K562 (cell line): ENCODE measurements at regions not wholly inside any gene's neighbourhood (a gene's known extent, or its start where the extent isn't known, plus 50 kb on each side); places are given as distances from the start of the nearest gene placed in this dataset.
A peak's percentile ranks its signal among the peaks of the same experiment; 100 is the strongest.

Experiments used
- HDAC1 ChIP-seq, 2 experiments: fragments of 450-650 bp; IDR thresholded peaks; 2 replicates each; pipeline ENCODE4 v1.6.1; 2016 to 2017; ENCODE audit warnings: inconsistent platforms in 1 of 2, mild to moderate bottlenecking in 1 of 2, moderate library complexity in 1 of 2
- HOXB6 ChIP-seq: fragments of 250-450 bp; sonication (Bioruptor Pico); IDR thresholded peaks from 2 replicates; pipeline ENCODE4 v1.5.1; 2022; ENCODE audit warnings: mild to moderate bottlenecking, borderline replicate concordance
- HSF4 ChIP-seq: fragments of 250-450 bp; sonication (Bioruptor Pico); IDR thresholded peaks from 2 replicates; pipeline ENCODE4 v2.1.2; 2022; ENCODE audit warnings: mild to moderate bottlenecking, moderate library complexity, borderline replicate concordance
- NFE2 ChIP-seq: IDR thresholded peaks from 2 replicates; pipeline ENCODE4 v1.6.1; 2014; ENCODE audit warnings: antibody characterized with exemption, low read depth
- NR4A1 ChIP-seq, 2 experiments: fragments of 250-450 bp in 1 of 2; fragments of 450-650 bp in 1 of 2; sonication (Bioruptor Pico) in 1 of 2; IDR thresholded peaks; 2 replicates each; pipeline versions ENCODE4 v1.4.0 to v1.6.1; 2016 to 2020; ENCODE audit warnings: mild to moderate bottlenecking in 2 of 2, missing compliant biosample characterization in 1 of 2, missing genetic modification characterization in 1 of 2, moderate library complexity in 1 of 2
- SREBF1 ChIP-seq: fragments of 150-350 bp; IDR thresholded peaks from 2 replicates; pipeline ENCODE4 v1.6.1; 2014; ENCODE audit warnings: antibody characterized with exemption, low read depth, low read length, borderline replicate concordance
- TBL1XR1 ChIP-seq, 2 experiments: IDR thresholded peaks; 2 replicates each; pipeline ENCODE4 v1.6.1; 2012; ENCODE audit warnings: improper control_type of control experiment in 2 of 2, low read length in 2 of 2, mild to moderate bottlenecking in 1 of 2
- TCF7 ChIP-seq: sonication (generic); IDR thresholded peaks from 2 replicates; pipeline ENCODE4 v1.6.1; 2016; ENCODE audit warnings: antibody characterized with exemption, borderline replicate concordance
- WHSC1 ChIP-seq: IDR thresholded peaks from one replicate; pipeline ENCODE4 v1.6.1; 2012; ENCODE audit warnings: low read length, control low read depth, inconsistent platforms
- ZBTB11 ChIP-seq, 3 experiments: fragments of 200-800 bp in 1 of 3; fragments of 250-450 bp in 1 of 3; fragments of 450-650 bp in 1 of 3; sonication (Bioruptor Pico) in 1 of 3; sonication (Bioruptor generic) in 1 of 3; formaldehyde crosslinking in 1 of 3; IDR thresholded peaks; 2 replicates each; pipeline versions ENCODE4 v1.6.1 to v1.8.0; 2016 to 2022; ENCODE audit warnings: mild to moderate bottlenecking in 2 of 3, missing genetic modification characterization in 2 of 3, missing compliant biosample characterization in 1 of 3, moderate library complexity in 1 of 3
- ZNF12 ChIP-seq: sonication (generic); formaldehyde crosslinking; IDR thresholded peaks from 2 replicates; pipeline ENCODE4 v1.4.0; 2020; ENCODE audit warnings: mild to moderate bottlenecking, missing genetic modification reagents
- ZNF253 ChIP-seq: fragments of 250-450 bp; sonication (Bioruptor Pico); conservative IDR thresholded peaks from 2 replicates; pipeline ENCODE4 v1.6.1; 2021; ENCODE audit warnings: mild to moderate bottlenecking
- ZNF436 ChIP-seq: fragments of 250-450, 450-650 bp; sonication (Bioruptor Pico); formaldehyde crosslinking; IDR thresholded peaks from 2 replicates; pipeline ENCODE4 v1.7.0; 2020; ENCODE audit warnings: mild to moderate bottlenecking
- ZNF444 ChIP-seq: fragments of 250-450 bp; sonication (Bioruptor Pico); IDR thresholded peaks from 2 replicates; pipeline ENCODE4 v1.4.0; 2020; ENCODE audit warnings: mild to moderate bottlenecking, moderate library complexity
- ZNF507 ChIP-seq: conservative IDR thresholded peaks from 2 replicates; pipeline ENCODE4 v1.6.1; 2017; ENCODE audit warnings: missing genetic modification characterization, missing compliant biosample characterization
- ZNF668 ChIP-seq: fragments of 250-450 bp; sonication (Bioruptor Pico); IDR thresholded peaks from 2 replicates; pipeline ENCODE4 v1.8.0; 2022; ENCODE audit warnings: mild to moderate bottlenecking, inconsistent platforms
- ZNF766 ChIP-seq: fragments of 200-800 bp; sonication (Bioruptor generic); conservative IDR thresholded peaks from 2 replicates; pipeline ENCODE4 v1.6.1; 2016; ENCODE audit warnings: missing genetic modification characterization, missing compliant biosample characterization
- TF ChIP-seq, protein P1 (sequence below): fragments of 200-800 bp; sonication (Bioruptor generic); IDR thresholded peaks from 2 replicates; pipeline ENCODE4 v1.6.1; 2017; ENCODE audit warnings: missing genetic modification characterization, missing compliant biosample characterization
- TF ChIP-seq, protein P2 (sequence below): fragments of 250-450 bp; sonication (Bioruptor Pico); IDR thresholded peaks from 2 replicates; pipeline ENCODE4 v1.5.0; 2020; ENCODE audit warnings: mild to moderate bottlenecking, borderline replicate concordance

GRCh38 chr12:33587784-33588712 is 148.4 kb upstream of the SYT10 start (continued):
- TF ChIP-seq, protein P1, sequence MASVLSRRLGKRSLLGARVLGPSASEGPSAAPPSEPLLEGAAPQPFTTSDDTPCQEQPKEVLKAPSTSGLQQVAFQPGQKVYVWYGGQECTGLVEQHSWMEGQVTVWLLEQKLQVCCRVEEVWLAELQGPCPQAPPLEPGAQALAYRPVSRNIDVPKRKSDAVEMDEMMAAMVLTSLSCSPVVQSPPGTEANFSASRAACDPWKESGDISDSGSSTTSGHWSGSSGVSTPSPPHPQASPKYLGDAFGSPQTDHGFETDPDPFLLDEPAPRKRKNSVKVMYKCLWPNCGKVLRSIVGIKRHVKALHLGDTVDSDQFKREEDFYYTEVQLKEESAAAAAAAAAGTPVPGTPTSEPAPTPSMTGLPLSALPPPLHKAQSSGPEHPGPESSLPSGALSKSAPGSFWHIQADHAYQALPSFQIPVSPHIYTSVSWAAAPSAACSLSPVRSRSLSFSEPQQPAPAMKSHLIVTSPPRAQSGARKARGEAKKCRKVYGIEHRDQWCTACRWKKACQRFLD (CRISPR knock-in tag) = peak; percentile 36; the same call in 1 of the 2 replicates
- TF ChIP-seq ZBTB11 (CRISPR knock-in tag; IDR thresholded peaks at IDR 0.05) (peak in 1 of 3 experiments; percentile 65; a peak in 2 of 6 replicates), ZNF444 (CRISPR knock-in tag) (no peak), NR4A1 (CRISPR knock-in tag; IDR thresholded peaks at IDR 0.05) (no peak), NR4A1 (tag; IDR thresholded peaks at IDR 0.05) (peak; percentile 61; the same call in 1 of the 2 replicates), ZNF766 (CRISPR knock-in tag) (0 out of 2 replicates have a peak, but pooled peaks have one; percentile 26), HDAC1 (IDR thresholded peaks at IDR 0.05) (peak; percentile 57 to 86; a peak in 3 of 4 replicates), TCF7 (no peak), NFE2 (peak; percentile 87), ZNF507 (tag) (no peak), ZNF436 (CRISPR knock-in tag) (no peak), ZNF12 (CRISPR knock-in tag) (no peak), ZNF668 (no peak), SREBF1 (no peak), WHSC1 (no peak), HSF4 (0 out of 2 replicates have a peak, but pooled peaks have one; percentile 23), TBL1XR1 (IDR thresholded peaks at IDR 0.05; ENCODE audit: low read length in 2 of 2) (peak in 1 of 2 experiments; percentile 47; a peak in 3 of 4 replicates), ZNF253 (CRISPR knock-in tag) (no peak), HOXB6 (CRISPR knock-in tag) (no peak)
- TF ChIP-seq, protein P2, sequence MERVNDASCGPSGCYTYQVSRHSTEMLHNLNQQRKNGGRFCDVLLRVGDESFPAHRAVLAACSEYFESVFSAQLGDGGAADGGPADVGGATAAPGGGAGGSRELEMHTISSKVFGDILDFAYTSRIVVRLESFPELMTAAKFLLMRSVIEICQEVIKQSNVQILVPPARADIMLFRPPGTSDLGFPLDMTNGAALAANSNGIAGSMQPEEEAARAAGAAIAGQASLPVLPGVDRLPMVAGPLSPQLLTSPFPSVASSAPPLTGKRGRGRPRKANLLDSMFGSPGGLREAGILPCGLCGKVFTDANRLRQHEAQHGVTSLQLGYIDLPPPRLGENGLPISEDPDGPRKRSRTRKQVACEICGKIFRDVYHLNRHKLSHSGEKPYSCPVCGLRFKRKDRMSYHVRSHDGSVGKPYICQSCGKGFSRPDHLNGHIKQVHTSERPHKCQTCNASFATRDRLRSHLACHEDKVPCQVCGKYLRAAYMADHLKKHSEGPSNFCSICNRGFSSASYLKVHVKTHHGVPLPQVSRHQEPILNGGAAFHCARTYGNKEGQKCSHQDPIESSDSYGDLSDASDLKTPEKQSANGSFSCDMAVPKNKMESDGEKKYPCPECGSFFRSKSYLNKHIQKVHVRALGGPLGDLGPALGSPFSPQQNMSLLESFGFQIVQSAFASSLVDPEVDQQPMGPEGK (CRISPR knock-in tag) = no peak
